T-cell (primary cell): ENCODE measurements at regions not wholly inside any gene's neighbourhood (a gene's known extent, or its start where the extent isn't known, plus 50 kb on each side); places are given as distances from the start of the nearest gene placed in this dataset.
"Not testable (repeated sequence)": the region's sequence is repeated elsewhere in the genome, so short reads cannot be mapped to it uniquely, and the experiment has no call there.

ENCODE experiments used
- ATAC-seq, 4 experiments: fragments of 200-7000 bp in 3 of 4; fragments of 150-1000 bp in 1 of 4; cut with Tn5 transposase; replicated peaks in 1 of 4; 1 replicate in 3 of 4; 2 replicates in 1 of 4; pipeline ENCODE4 v1.10.0; 2021; ENCODE audit warnings: moderate library complexity in 3 of 4, mild to moderate bottlenecking in 2 of 4, moderate number of reproducible peaks in 1 of 4
- CTCF ChIA-PET, 2 donors: fragments of 300-600 bp; sonication (Branson Sonifier 250); formaldehyde crosslinking; loops; one replicate each; lab custom pipeline; 2022; ENCODE audit warnings: antibody characterized with exemption in 2 of 2; lab: Charles Lee
- POLR2A ChIA-PET, 2 donors: fragments of 300-600 bp; sonication (Branson Sonifier 250); formaldehyde crosslinking; loops; one replicate each; lab custom pipeline; 2022; ENCODE audit warnings: antibody characterized with exemption in 2 of 2; lab: Charles Lee
- DNase-seq, 35 experiments: peaks; one replicate each; pipeline versions ENCODE4 v3.0.0 to v3.0.0-alpha.2; 2013 to 2023
- H3K27ac ChIP-seq: one replicate; pipeline ENCODE4 v1.5.1; 2013; ENCODE audit warnings: low read length
- H3K27me3 ChIP-seq, 2 experiments: replicated peaks in 1 of 2; 1 replicate in 1 of 2; 2 replicates in 1 of 2; pipeline versions ENCODE4 v1.6.1 to v1.7.0; 2013; ENCODE audit warnings: low read length in 1 of 2, mixed read lengths in 1 of 2; ENCODE audit not compliant: control insufficient read depth in 2 of 2, insufficient read depth in 2 of 2; ENCODE audit errors: extremely low read depth in 1 of 2
- H3K36me3 ChIP-seq, 2 donors: 1 replicate in 1 of 2; 2 replicates in 1 of 2; pipeline versions ENCODE4 v1.6.1 to v1.7.0; 2013; ENCODE audit warnings: low read length in 1 of 2; ENCODE audit not compliant: control insufficient read depth in 2 of 2, insufficient read depth in 1 of 2; ENCODE audit errors: extremely low read depth in 1 of 2
- H3K4me1 ChIP-seq, 2 experiments: 1 replicate in 1 of 2; 2 replicates in 1 of 2; pipeline versions ENCODE4 v1.6.1 to v1.7.0; 2013; ENCODE audit warnings: low read length in 2 of 2, mixed read lengths in 1 of 2; ENCODE audit not compliant: insufficient read depth in 2 of 2, control insufficient read depth in 1 of 2; ENCODE audit errors: extremely low read depth in 1 of 2
- H3K4me3 ChIP-seq, 2 donors: 1 replicate in 1 of 2; 2 replicates in 1 of 2; pipeline versions ENCODE4 v1.5.1 to v1.7.0; 2013; ENCODE audit warnings: mild to moderate bottlenecking in 2 of 2, low read length in 1 of 2, moderate library complexity in 1 of 2; ENCODE audit not compliant: control insufficient read depth in 1 of 2; ENCODE audit errors: extremely low read depth in 1 of 2
- H3K9me3 ChIP-seq: 2 replicates; pipeline ENCODE4 v1.7.0; 2013
- H3K27ac Mint-ChIP-seq, 2 donors: one replicate each; pipeline ENCODE4 v1.8.0; 2020 to 2021; ENCODE audit warnings: mild to moderate bottlenecking in 2 of 2, mixed read lengths in 2 of 2
- H3K27me3 Mint-ChIP-seq, 2 donors: one replicate each; pipeline ENCODE4 v1.8.0; 2021 to 2022; ENCODE audit warnings: mixed read lengths in 2 of 2
- H3K36me3 Mint-ChIP-seq: one replicate; pipeline ENCODE4 v1.8.0; 2021; ENCODE audit warnings: mixed read lengths
- H3K4me1 Mint-ChIP-seq, 3 donors: one replicate each; pipeline ENCODE4 v1.8.0; 2020 to 2022; ENCODE audit warnings: mixed read lengths in 3 of 3, mild to moderate bottlenecking in 1 of 3
- H3K4me3 Mint-ChIP-seq, 3 donors: one replicate each; pipeline ENCODE4 v1.8.0; 2020 to 2022; ENCODE audit warnings: mild to moderate bottlenecking in 3 of 3, mixed read lengths in 3 of 3, moderate library complexity in 3 of 3
- H3K9me3 Mint-ChIP-seq, 3 donors: one replicate each; pipeline ENCODE4 v1.8.0; 2020 to 2022; ENCODE audit warnings: mixed read lengths in 3 of 3
- WGBS: methylation state at CpG from one replicate; pipeline ENCODE4 v1.1.5; 2013; ENCODE audit warnings: missing lambda C conversion rate; ENCODE audit not compliant: insufficient coverage; 5-methylcytosine and 5-hydroxymethylcytosine counted together

DNA sequence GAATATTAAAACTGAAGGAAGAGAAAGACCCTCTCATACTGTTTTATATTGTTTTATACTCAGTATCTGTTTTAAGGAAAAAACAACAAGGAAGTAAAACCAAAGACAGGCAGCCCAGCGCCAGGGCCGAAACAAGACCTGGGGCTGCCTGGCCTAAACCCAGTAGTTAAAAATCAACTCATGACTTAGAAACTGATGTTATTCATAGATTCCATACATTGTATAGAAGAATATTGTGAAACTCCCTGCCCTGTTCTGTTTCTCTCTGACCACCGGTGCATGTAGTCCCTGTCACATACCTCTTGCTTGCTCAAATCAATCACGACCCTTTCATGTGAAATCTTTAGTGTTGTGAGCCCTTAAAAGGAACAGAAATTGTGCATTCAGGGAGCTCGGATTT lies 445.1 kb upstream of the FKBP1C start:
- H3K4me3 Mint-ChIP-seq, H3K36me3 ChIP-seq, H3K36me3 Mint-ChIP-seq, DNase-seq, CTCF ChIA-PET, H3K27me3 ChIP-seq, H3K4me1 ChIP-seq, H3K9me3 ChIP-seq, POLR2A ChIA-PET, H3K4me3 ChIP-seq, ATAC-seq, H3K27ac ChIP-seq, H3K4me1 Mint-ChIP-seq, H3K27ac Mint-ChIP-seq, H3K27me3 Mint-ChIP-seq: not testable (repeated sequence)
- peaks cover 8 to 27% (median 10%) of the 10 kb centered on the region in 3 donors for H3K9me3 Mint-ChIP-seq
- WGBS, result no CpG with 5 or more reads among the region's 5 CpGs

DNA sequence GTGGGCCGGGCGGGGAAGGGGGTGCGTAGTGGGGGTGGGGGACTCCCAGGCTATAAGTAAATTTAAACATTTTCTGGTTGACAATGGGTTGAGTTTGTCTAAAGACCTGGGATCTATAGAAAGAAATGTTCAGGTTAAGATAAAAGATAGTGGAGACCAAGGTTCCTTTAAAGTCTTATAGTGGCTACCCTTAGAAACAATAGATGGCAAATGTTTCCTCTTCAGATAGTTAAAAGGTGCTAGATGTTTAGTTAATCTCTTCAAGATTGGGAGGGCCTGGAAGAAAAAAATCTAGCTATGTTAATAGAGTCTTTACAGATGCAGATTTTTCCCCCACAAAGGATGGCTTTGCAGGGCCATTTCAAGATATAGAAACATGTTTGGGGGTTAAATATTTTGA lies 446.4 kb upstream of the FKBP1C start:
- Mint-ChIP-seq H3K27ac (no peak overlapping the region), H3K4me3 (no peak overlapping the region), H3K27me3 (no peaks in the 10 kb centered on the region), H3K36me3 (no peaks in the 10 kb centered on the region), H3K9me3 (peaks cover 3 to 26% (median 5%) of the 10 kb centered on the region in 3 donors), H3K4me1 (no peaks in the 10 kb centered on the region)
- H3K27me3 ChIP-seq, result no peaks in the 10 kb centered on the region
- ATAC-seq (no peak), DNase-seq (no peak)
- H3K4me1 ChIP-seq, result no peaks in the 10 kb centered on the region
- H3K36me3 ChIP-seq, result no peaks in the 10 kb centered on the region
- POLR2A ChIA-PET, result no interaction called here
- WGBS, result 93% methylated on average over 3 of the region's 3 CpGs
- no peak overlapping the region for H3K27ac ChIP-seq
- H3K9me3 ChIP-seq, result no peaks in the 10 kb centered on the region
- H3K4me3 ChIP-seq, result no peak overlapping the region
- CTCF ChIA-PET, result no interaction called here

DNA sequence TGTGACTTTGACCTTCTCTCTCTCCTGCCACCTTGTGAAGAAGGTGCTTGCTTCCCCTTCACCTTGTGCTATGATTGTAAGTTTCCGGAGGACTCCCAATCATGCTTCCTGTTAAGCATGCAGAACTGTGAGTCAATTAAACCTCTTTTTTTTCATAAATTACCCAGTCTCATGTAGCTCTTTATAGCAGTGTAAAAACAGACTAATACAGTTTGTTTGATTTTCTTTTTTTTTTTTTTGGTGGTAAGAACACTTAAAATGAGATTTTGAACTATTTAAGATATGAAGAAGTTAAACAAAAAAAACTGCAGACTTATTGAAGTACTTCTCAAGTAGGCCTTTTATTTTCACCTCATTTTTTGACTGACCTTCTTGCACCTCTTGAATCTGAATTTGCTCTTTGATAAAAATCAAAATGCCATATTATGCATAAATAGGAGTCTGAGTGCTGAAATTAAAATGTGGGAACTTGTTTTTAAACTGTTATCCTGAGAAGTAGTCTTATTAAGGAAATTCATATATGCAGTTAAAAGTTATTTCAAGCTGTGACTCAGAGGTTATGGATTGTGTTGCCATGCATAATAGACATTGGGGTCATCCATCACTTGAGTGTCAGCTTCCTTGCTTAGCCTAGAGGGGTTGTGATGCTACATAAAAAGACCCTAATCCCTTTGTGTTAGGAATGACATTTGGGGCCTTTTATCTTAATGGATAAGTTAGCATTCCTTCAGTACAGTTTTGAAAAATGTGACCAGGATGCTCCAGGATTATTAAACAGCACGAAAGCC lies 447.9 kb upstream of the FKBP1C start:
- Histone ChIP-seq H3K27me3 (no peaks in the 10 kb centered on the region), H3K9me3 (no peaks in the 10 kb centered on the region), H3K4me1 (no peaks in the 10 kb centered on the region), H3K4me3 (no peak overlapping the region), H3K36me3 (no peaks in the 10 kb centered on the region), H3K27ac (no peak overlapping the region)
- POLR2A ChIA-PET, result no interaction called here
- H3K4me3 Mint-ChIP-seq, result no peak overlapping the region
- CTCF ChIA-PET, result no interaction called here
- no CpG with 5 or more reads among the region's 2 CpGs for WGBS
- no peaks in the 10 kb centered on the region for H3K4me1 Mint-ChIP-seq
- peaks cover 3 to 25% (median 7%) of the 10 kb centered on the region in 3 donors for H3K9me3 Mint-ChIP-seq
- DNase-seq (no peak), ATAC-seq (no peak)
- no peaks in the 10 kb centered on the region for H3K27me3 Mint-ChIP-seq
- no peak overlapping the region for H3K27ac Mint-ChIP-seq
- no peaks in the 10 kb centered on the region for H3K36me3 Mint-ChIP-seq

DNA sequence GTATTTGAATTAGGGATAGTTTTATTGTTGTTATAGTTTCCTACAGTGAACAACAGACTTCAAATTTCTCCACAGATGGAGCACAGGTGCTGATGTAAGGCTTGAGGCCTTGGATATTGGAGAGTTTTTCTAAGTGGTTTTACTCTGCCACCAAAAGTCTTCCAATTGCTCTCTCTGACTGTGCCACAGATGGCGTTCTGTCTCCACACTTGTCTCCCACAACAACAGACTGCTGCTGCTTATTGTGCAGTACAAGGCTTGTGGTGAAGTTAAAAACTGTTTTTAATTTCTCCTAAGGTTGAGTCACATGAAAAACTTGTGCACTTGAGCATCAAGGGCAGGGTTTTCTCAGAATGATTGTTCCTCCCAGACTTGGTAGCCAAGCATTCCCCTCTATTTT lies 460.9 kb upstream of the KHDRBS2 start:
- ATAC-seq, result no peak
- Histone ChIP-seq H3K4me1 (no peaks in the 10 kb centered on the region), H3K36me3 (no peaks in the 10 kb centered on the region), H3K27me3 (no peaks in the 10 kb centered on the region), H3K9me3 (no peaks in the 10 kb centered on the region), H3K4me3 (no peak overlapping the region), H3K27ac (no peak overlapping the region)
- Mint-ChIP-seq H3K9me3 (peaks cover 5 to 11% (median 8%) of the 10 kb centered on the region in 3 donors), H3K36me3 (no peaks in the 10 kb centered on the region), H3K4me3 (no peak overlapping the region), H3K27me3 (no peaks in the 10 kb centered on the region), H3K27ac (no peak overlapping the region), H3K4me1 (no peaks in the 10 kb centered on the region)
- POLR2A ChIA-PET, result no interaction called here
- WGBS, result no CpG with 5 or more reads among the region's 1 CpG
- CTCF ChIA-PET, result no interaction called here
- no peak for DNase-seq

DNA sequence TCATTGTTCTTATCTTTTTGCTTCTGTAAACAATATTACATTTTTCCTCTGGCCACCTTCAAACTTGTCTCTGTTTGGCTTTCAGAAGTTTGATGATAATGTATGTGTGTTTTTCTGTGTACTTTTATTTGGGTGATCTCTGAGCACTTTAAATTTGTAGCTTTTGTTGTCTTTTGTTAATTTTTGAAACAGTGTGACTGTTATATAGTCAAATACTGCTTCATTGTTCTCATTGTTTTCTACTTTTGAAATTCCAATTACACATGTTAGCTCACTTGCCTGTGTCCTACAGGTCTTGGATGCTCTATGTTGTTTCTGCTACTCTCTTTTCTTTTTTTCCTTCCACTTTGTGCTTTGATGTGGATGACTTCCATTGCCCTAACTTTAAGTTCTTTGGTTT lies 460.1 kb upstream of the KHDRBS2 start:
- H3K27ac ChIP-seq, result no peak overlapping the region
- no peak for ATAC-seq
- H3K27me3 ChIP-seq, result no peaks in the 10 kb centered on the region
- no peaks in the 10 kb centered on the region for H3K36me3 ChIP-seq
- Mint-ChIP-seq H3K4me3 (no peak overlapping the region), H3K9me3 (peaks cover 8 to 17% (median 11%) of the 10 kb centered on the region in 3 donors), H3K27me3 (no peaks in the 10 kb centered on the region), H3K4me1 (no peaks in the 10 kb centered on the region), H3K27ac (no peak overlapping the region), H3K36me3 (no peaks in the 10 kb centered on the region)
- H3K4me3 ChIP-seq, result no peak overlapping the region
- no peaks in the 10 kb centered on the region for H3K9me3 ChIP-seq
- DNase-seq, result no peak
- CTCF ChIA-PET, result no interaction called here
- H3K4me1 ChIP-seq, result no peaks in the 10 kb centered on the region
- POLR2A ChIA-PET, result no interaction called here

DNA sequence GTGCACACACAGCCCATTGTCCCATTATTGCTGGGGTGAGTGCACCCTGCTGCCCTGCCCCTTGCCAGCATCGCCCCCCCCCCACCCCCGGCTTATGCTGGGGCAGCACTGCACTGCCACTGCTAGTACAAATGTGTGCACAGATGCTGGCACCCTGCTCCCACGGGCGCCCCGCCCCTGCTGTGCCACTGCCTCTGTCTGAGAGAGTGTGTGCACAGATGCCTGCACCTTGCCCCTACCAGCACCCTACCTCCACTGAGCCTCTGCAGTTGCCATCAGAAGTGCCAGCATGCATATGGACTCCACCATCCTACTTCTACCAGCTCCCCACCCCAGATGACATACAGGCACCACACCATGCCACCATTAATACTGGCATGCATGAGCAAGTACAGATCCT lies 454.6 kb upstream of the KHDRBS2 start:
- Histone ChIP-seq H3K27me3 (no peaks in the 10 kb centered on the region), H3K4me3 (no peak overlapping the region), H3K27ac (no peak overlapping the region), H3K9me3 (no peaks in the 10 kb centered on the region), H3K36me3 (no peaks in the 10 kb centered on the region), H3K4me1 (no peaks in the 10 kb centered on the region)
- 94% methylated on average over 3 of the region's 5 CpGs for WGBS
- POLR2A ChIA-PET, result no interaction called here
- no peaks in the 10 kb centered on the region for H3K4me1 Mint-ChIP-seq
- CTCF ChIA-PET, result no interaction called here
- H3K36me3 Mint-ChIP-seq, result no peaks in the 10 kb centered on the region
- no peaks in the 10 kb centered on the region for H3K27me3 Mint-ChIP-seq
- H3K27ac Mint-ChIP-seq, result no peak overlapping the region
- peaks cover 6 to 15% (median 13%) of the 10 kb centered on the region in 3 donors for H3K9me3 Mint-ChIP-seq
- DNase-seq (no peak), ATAC-seq (no peak)
- no peak overlapping the region for H3K4me3 Mint-ChIP-seq

DNA sequence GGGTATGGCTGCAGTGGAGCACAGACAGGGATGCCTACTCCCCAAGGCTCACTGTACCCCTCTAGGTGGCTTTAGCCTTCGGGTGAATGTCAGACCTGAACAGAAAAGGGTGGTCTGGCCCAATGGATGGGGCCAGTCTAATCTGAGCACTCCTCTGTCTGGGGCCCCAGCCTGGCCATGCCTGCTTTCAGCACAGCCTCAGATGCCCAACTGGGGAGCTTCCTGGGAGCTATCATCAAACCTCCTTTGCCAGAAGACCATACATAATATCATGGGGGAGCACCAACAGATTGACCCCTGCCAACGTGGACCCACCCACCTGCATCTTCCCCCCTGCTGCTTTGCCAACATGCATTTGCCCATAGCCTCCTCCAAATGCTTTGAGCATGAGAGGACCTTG lies 454.1 kb upstream of the KHDRBS2 start:
- H3K9me3 ChIP-seq, result no peaks in the 10 kb centered on the region

More for the DNA sequence above, 454.1 kb upstream of the KHDRBS2 start:
- Mint-ChIP-seq H3K4me3 (no peak overlapping the region), H3K27ac (no peak overlapping the region), H3K36me3 (no peaks in the 10 kb centered on the region), H3K27me3 (no peaks in the 10 kb centered on the region), H3K4me1 (no peaks in the 10 kb centered on the region), H3K9me3 (peaks cover 6 to 16% (median 15%) of the 10 kb centered on the region in 3 donors)
- Histone ChIP-seq H3K4me3 (no peak overlapping the region), H3K4me1 (no peaks in the 10 kb centered on the region), H3K27me3 (no peaks in the 10 kb centered on the region), H3K36me3 (no peaks in the 10 kb centered on the region), H3K27ac (no peak overlapping the region)
- ChIA-PET POLR2A (no interaction called here), CTCF (no interaction called here)
- 54% methylated on average over 2 of the region's 2 CpGs for WGBS
- no peak for ATAC-seq
- DNase-seq, result no peak
